HUES6 (cell line): ENCODE measurements at regions not wholly inside any gene's neighbourhood (a gene's known extent, or its start where the extent isn't known, plus 50 kb on each side); places are given as distances from the start of the nearest gene placed in this dataset.

Experiments
- H3K27ac ChIP-seq: 2 replicates; pipeline ENCODE4 v1.7.0; 2013; ENCODE audit warnings: low read depth, mild to moderate bottlenecking, low read length, inconsistent platforms
- H3K27me3 ChIP-seq: 2 replicates; pipeline ENCODE4 v1.6.1; 2013; ENCODE audit warnings: low read length; ENCODE audit not compliant: control insufficient read depth, insufficient read depth
- H3K36me3 ChIP-seq: 2 replicates; pipeline ENCODE4 v1.6.1; 2013; ENCODE audit warnings: low read length; ENCODE audit not compliant: control insufficient read depth, insufficient read depth
- H3K4me1 ChIP-seq: 2 replicates; pipeline ENCODE4 v1.6.1; 2013; ENCODE audit warnings: low read length; ENCODE audit not compliant: control insufficient read depth, insufficient read depth
- H3K4me3 ChIP-seq: 2 replicates; pipeline ENCODE4 v1.5.1; 2013; ENCODE audit warnings: low read depth, low read length
- H3K9ac ChIP-seq: one replicate; pipeline ENCODE4 v1.6.1; 2013; ENCODE audit warnings: mild to moderate bottlenecking, low read length
- H3K9me3 ChIP-seq: 2 replicates; pipeline ENCODE4 v1.6.1; 2013; ENCODE audit warnings: low read depth, low read length; ENCODE audit not compliant: control insufficient read depth, insufficient read depth

DNA sequence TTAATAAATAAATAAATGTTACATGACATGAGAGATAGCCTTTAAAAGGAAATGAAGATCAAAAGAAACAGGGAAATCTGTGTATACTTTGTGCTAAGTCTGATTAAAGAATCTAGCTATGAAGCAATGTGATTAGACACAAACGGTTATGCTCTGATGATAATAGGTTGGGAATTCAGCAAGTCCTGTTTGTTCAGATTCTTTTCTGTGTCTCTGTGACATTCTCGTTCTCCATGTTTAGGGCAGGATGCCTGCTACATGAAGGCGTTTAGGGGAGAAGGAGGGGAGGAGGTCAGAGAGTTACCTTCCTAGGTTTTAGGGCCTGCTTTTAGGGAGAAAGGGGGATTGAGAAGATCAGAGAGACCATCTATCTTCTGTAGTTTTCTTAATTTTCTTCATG, 555.3 kb downstream of the DNAJB9 start:
- Histone ChIP-seq H3K9me3 (no peaks in the 10 kb centered on the region), H3K4me1 (peaks cover 37% of the 10 kb centered on the region), H3K36me3 (no peaks in the 10 kb centered on the region), H3K27ac (no peak overlapping the region), H3K9ac (no peak overlapping the region), H3K27me3 (no peaks in the 10 kb centered on the region), H3K4me3 (no peak overlapping the region)

DNA sequence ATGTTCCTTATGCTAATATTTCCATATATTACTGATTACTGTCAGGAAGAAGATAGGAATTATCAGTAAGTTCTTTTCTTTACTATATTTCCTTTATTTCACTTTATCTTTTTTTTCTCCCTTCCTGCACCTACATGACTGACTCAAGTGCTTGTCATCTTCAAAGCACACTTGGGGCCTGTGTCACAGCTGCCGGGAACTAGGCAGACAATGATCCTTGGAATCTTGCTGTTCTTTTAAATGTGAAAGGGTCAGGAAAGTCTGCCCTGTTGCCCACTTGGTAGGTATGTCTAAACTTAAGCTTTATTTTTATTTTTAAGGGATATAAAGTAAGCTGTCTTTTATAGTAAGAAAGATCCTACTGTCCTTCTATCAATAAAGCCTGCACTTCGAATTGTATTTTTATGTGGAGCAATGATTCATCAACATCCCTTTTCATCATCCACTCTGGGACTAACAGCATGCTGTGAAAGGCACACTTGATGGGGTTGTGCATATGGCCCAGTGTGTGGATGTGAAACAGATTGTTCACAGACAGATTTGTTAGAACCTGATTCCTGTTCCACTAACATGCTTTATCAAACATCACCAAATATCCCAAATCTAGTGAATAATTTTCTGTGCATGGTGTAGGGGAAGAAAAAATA, 556.9 kb downstream of the DNAJB9 start:
- Histone ChIP-seq H3K4me1 (peaks cover 37% of the 10 kb centered on the region), H3K27me3 (no peaks in the 10 kb centered on the region), H3K27ac (peak overlapping the region; percentile 35; the same call in 1 of the 2 replicates), H3K9me3 (no peaks in the 10 kb centered on the region), H3K9ac (no peak overlapping the region), H3K4me3 (no peak overlapping the region), H3K36me3 (no peaks in the 10 kb centered on the region)

DNA sequence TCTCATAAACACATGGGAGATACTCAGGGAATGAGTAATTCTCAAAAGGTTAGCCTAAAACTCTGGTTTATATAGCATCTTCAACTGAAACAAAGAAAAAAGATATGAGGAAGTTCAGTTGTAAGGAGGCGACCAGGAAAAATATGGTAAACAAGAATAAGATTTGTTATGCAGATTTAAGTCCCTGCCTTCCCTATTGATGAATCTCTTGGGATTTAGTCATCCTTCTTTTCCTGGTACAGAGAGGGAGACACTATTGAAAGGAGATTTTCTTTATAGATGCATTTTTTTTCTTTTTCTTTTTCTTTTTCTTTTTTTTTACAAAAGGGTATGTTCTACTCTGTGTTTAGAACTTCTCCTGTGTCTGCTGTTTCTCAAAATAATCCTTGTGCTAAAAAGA, 557.5 kb downstream of the DNAJB9 start:
- no peaks in the 10 kb centered on the region for H3K36me3 ChIP-seq
- no peak overlapping the region for H3K4me3 ChIP-seq
- H3K9me3 ChIP-seq = no peaks in the 10 kb centered on the region
- no peaks in the 10 kb centered on the region for H3K27me3 ChIP-seq
- H3K4me1 ChIP-seq = peaks cover 34% of the 10 kb centered on the region
- peak overlapping the region; percentile 35; the same call in 1 of the 2 replicates for H3K27ac ChIP-seq
- no peak overlapping the region for H3K9ac ChIP-seq

GRCh38 chr7:109131141-109131540, 561.5 kb downstream of the DNAJB9 start:
- no peak overlapping the region for H3K9ac ChIP-seq
- H3K27ac ChIP-seq = no peak overlapping the region
- no peaks in the 10 kb centered on the region for H3K36me3 ChIP-seq
- peaks cover 14% of the 10 kb centered on the region for H3K9me3 ChIP-seq
- H3K27me3 ChIP-seq = no peaks in the 10 kb centered on the region
- peaks cover 28% of the 10 kb centered on the region for H3K4me1 ChIP-seq
- no peak overlapping the region for H3K4me3 ChIP-seq

- H3K9me3 ChIP-seq = peaks cover 14% of the 10 kb centered on the region
- no peaks in the 10 kb centered on the region for H3K4me1 ChIP-seq
- no peak overlapping the region for H3K27ac ChIP-seq
- H3K36me3 ChIP-seq = no peaks in the 10 kb centered on the region
- H3K9ac ChIP-seq = no peak overlapping the region
- H3K4me3 ChIP-seq = no peak overlapping the region
- no peaks in the 10 kb centered on the region for H3K27me3 ChIP-seq
Measured at GRCh38 chr7:109136893-109137292, 567.2 kb downstream of the DNAJB9 start.

DNA sequence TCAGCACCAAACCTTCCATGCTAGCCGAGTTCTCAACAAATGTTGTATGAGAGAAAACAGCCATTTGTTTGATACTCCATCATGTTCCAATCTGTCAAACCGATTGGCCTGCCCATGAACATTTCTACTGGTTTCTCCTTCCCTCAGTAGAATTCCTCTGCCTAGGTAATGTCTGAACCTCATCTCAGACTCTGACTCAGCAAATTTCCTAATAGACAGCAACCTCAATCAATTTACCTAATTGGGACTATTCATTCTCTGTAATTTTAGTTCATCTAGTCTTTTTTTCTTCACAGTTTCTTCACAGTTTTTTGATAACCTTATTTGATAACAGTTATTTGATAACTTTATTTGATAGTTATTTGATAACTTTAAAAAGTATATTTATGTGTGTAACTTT, 585.1 kb downstream of the DNAJB9 start:
- no peaks in the 10 kb centered on the region for H3K9me3 ChIP-seq
- H3K4me3 ChIP-seq = no peak overlapping the region
- no peaks in the 10 kb centered on the region for H3K36me3 ChIP-seq
- H3K9ac ChIP-seq = no peak overlapping the region
- no peak overlapping the region for H3K27ac ChIP-seq
- H3K4me1 ChIP-seq = no peaks in the 10 kb centered on the region
- H3K27me3 ChIP-seq = no peaks in the 10 kb centered on the region

GRCh38 chr7:109158246-109158645, 588.6 kb downstream of the DNAJB9 start:
- Histone ChIP-seq H3K9me3 (no peaks in the 10 kb centered on the region), H3K27me3 (no peaks in the 10 kb centered on the region), H3K4me1 (0 out of 2 replicates have a peak, but pooled peaks cover 3% of the 10 kb centered on the region), H3K36me3 (no peaks in the 10 kb centered on the region), H3K27ac (no peak overlapping the region), H3K9ac (no peak overlapping the region), H3K4me3 (no peak overlapping the region)

DNA sequence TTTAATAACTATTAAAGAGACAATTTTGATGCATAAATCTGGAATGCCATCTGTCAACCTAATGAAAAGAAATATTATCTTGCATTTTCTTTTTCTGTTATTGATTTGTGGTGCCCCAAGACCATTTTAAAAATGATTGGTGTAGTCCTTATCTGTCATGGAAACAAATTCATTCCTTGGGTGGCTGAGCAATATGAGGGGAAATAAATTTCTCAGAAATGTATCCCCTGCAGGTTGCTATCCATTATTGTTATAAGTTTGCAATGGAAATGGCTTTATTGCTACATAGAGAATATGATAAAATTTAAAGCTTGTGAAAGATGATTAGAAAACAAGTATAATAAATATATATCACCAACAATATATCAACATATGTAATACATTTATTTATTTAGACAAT, 607.0 kb downstream of the DNAJB9 start:
- no peaks in the 10 kb centered on the region for H3K4me1 ChIP-seq
- H3K9me3 ChIP-seq = no peaks in the 10 kb centered on the region
- no peaks in the 10 kb centered on the region for H3K27me3 ChIP-seq
- no peak overlapping the region for H3K9ac ChIP-seq
- no peak overlapping the region for H3K27ac ChIP-seq
- H3K4me3 ChIP-seq = no peak overlapping the region
- H3K36me3 ChIP-seq = no peaks in the 10 kb centered on the region

DNA sequence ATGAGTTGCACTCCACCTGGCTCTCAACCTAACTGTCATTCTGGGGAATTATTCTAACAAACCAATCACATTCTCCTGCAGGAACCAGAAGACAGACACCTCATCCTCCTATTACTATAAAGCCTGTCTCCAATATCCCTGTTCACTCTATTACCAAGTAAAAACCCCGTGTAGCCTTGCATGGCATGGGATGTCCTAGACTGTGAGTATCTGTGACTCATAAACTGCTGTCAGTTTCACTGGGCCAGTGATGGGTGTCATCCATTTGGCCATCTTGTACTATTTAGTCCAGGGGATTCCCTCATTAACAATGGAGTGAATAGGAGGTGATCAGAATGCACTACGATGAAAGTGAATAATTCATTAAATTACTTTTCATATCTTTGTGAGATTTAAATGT, 608.7 kb downstream of the DNAJB9 start:
- H3K9me3 ChIP-seq = peaks cover 13% of the 10 kb centered on the region; the same call in 1 of the 2 replicates
- H3K27ac ChIP-seq = no peak overlapping the region
- no peak overlapping the region for H3K9ac ChIP-seq
- no peaks in the 10 kb centered on the region for H3K27me3 ChIP-seq
- no peaks in the 10 kb centered on the region for H3K4me1 ChIP-seq
- H3K36me3 ChIP-seq = no peaks in the 10 kb centered on the region
- no peak overlapping the region for H3K4me3 ChIP-seq

- H3K4me1 ChIP-seq = no peaks in the 10 kb centered on the region
- H3K27me3 ChIP-seq = no peaks in the 10 kb centered on the region
- H3K27ac ChIP-seq = no peak overlapping the region
- H3K9ac ChIP-seq = no peak overlapping the region
- no peaks in the 10 kb centered on the region for H3K36me3 ChIP-seq
- peaks cover 15% of the 10 kb centered on the region; the same call in 1 of the 2 replicates for H3K9me3 ChIP-seq
- H3K4me3 ChIP-seq = no peak overlapping the region
Measured at GRCh38 chr7:109179601-109180000, 609.9 kb downstream of the DNAJB9 start.

GRCh38 chr7:109190766-109191398, 621.2 kb downstream of the DNAJB9 start:
- Histone ChIP-seq H3K4me1 (no peaks in the 10 kb centered on the region), H3K27ac (no peak overlapping the region), H3K9me3 (no peaks in the 10 kb centered on the region), H3K9ac (no peak overlapping the region), H3K36me3 (no peaks in the 10 kb centered on the region), H3K27me3 (no peaks in the 10 kb centered on the region), H3K4me3 (no peak overlapping the region)
